GM21381 (cell line): ENCODE measurements at regions not wholly inside any gene's neighbourhood (a gene's known extent, or its start where the extent isn't known, plus 50 kb on each side); places are given as distances from the start of the nearest gene placed in this dataset.

ENCODE experiments used
- ATAC-seq: cut with Tn5 transposase; IDR thresholded peaks from one replicate; pipeline ENCODE4 v1.9.1; 2021; ENCODE audit warnings: mild to moderate bottlenecking, moderate library complexity; ENCODE audit not compliant: unreplicated experiment

GRCh38 chr4:147347217-147347616 is 133.7 kb upstream of the EDNRA start:
- ATAC-seq, result no peak

- no peak for ATAC-seq
Measured at GRCh38 chr4:147349193-147349592, 131.7 kb upstream of the EDNRA start.

- no peak for ATAC-seq
Measured at GRCh38 chr4:147351083-147351787, 129.7 kb upstream of the EDNRA start.

- ATAC-seq, result no peak
Measured at GRCh38 chr4:147354237-147354636, 126.7 kb upstream of the EDNRA start.

GRCh38 chr4:147355032-147355656 is 125.8 kb upstream of the EDNRA start:
- no peak for ATAC-seq

- no peak for ATAC-seq
Measured at GRCh38 chr4:147355847-147356246, 125.0 kb upstream of the EDNRA start.

- ATAC-seq, result no peak
Measured at GRCh38 chr4:147360301-147360700, 120.6 kb upstream of the EDNRA start.

GRCh38 chr4:147361726-147362125 is 119.2 kb upstream of the EDNRA start:
- no peak for ATAC-seq

- ATAC-seq, result no peak
Measured at GRCh38 chr4:147362938-147363337, 118.0 kb upstream of the EDNRA start.

- ATAC-seq, result no peak
Measured at GRCh38 chr4:147363514-147363913, 117.4 kb upstream of the EDNRA start.

- no peak for ATAC-seq
Measured at GRCh38 chr4:147365396-147365795, 115.5 kb upstream of the EDNRA start.

GRCh38 chr4:147366164-147366563 is 114.7 kb upstream of the EDNRA start:
- no peak for ATAC-seq

GRCh38 chr4:147367891-147368290 is 113.0 kb upstream of the EDNRA start:
- no peak for ATAC-seq

- no peak for ATAC-seq
Measured at GRCh38 chr4:147368948-147369347, 111.9 kb upstream of the EDNRA start.

- no peak for ATAC-seq
Measured at GRCh38 chr4:147370473-147370872, 110.4 kb upstream of the EDNRA start.

GRCh38 chr4:147370881-147371280 is 110.0 kb upstream of the EDNRA start:
- ATAC-seq, result no peak

GRCh38 chr4:147371661-147372060 is 109.2 kb upstream of the EDNRA start:
- ATAC-seq, result no peak

- no peak for ATAC-seq
Measured at GRCh38 chr4:147378780-147379179, 102.1 kb upstream of the EDNRA start.

GRCh38 chr4:147381749-147382148 is 99.1 kb upstream of the EDNRA start:
- ATAC-seq, result no peak

- no peak for ATAC-seq
Measured at GRCh38 chr4:147388018-147388417, 92.9 kb upstream of the EDNRA start.

GRCh38 chr4:147396105-147396504 is 84.8 kb upstream of the EDNRA start:
- ATAC-seq, result no peak

- ATAC-seq, result no peak
Measured at GRCh38 chr4:147398556-147398955, 82.3 kb upstream of the EDNRA start.

- ATAC-seq, result no peak
Measured at GRCh38 chr4:147400721-147401120, 80.2 kb upstream of the EDNRA start.
